HepG2 (cell line): ENCODE measurements at regions not wholly inside any gene's neighbourhood (a gene's known extent, or its start where the extent isn't known, plus 50 kb on each side); places are given as distances from the start of the nearest gene placed in this dataset.

ENCODE experiments used
- ATAC-seq: fragments of 200-7000 bp; cut with Tn5 transposase; 3 replicates; pipeline ENCODE4 v1.9.1; 2020; ENCODE audit warnings: mild to moderate bottlenecking, moderate library complexity
- BruUV-seq: library from RNA; stranded (reverse); fragments of 400-500 nt; replicated peaks from 2 replicates; lab custom pipeline; 2021; lab: Mats Ljungman, UMichigan
- CTCF ChIA-PET: fragments of 300-600 bp; formaldehyde crosslinking; extraction: SDS; loops from one replicate; lab custom pipeline; 2021; ENCODE audit warnings: low total read pairs, inconsistent platforms, low intra/inter-chr PET ratio; lab: Yijun Ruan, JAX
- POLR2A ChIA-PET: fragments of 350-600 bp; sonication (Branson Sonifier 250); formaldehyde crosslinking; loops from one replicate; lab custom pipeline; 2020; ENCODE audit warnings: antibody characterized with exemption, inconsistent platforms; lab: Yijun Ruan, JAX
- DNase-seq: peaks from one replicate; pipeline ENCODE4 v3.0.0-alpha.2; 2015; ENCODE audit warnings: low spot score
- FAIRE-seq: peaks from 3 replicates; lab custom pipeline; 2011; peaks lifted over from hg19 to GRCh38; lab: Jason Lieb, UNC
- H2AFZ ChIP-seq: one replicate; pipeline ENCODE4 v1.6.1; 2011; ENCODE audit warnings: low read length, inconsistent platforms
- H3K27ac ChIP-seq: fragments of 300-600 bp; 3 replicates; pipeline ENCODE4 v1.8.0; 2011; ENCODE audit warnings: mixed run types, mild to moderate bottlenecking, mixed read lengths, low read length, inconsistent platforms; ENCODE audit not compliant: insufficient read depth; ENCODE audit errors: extremely low read length
- H3K27me3 ChIP-seq, 2 experiments: fragments of 200-600 bp in 1 of 2; 2 replicates in 1 of 2; 3 replicates in 1 of 2; pipeline versions ENCODE4 v1.6.0 to v1.8.0; 2011; ENCODE audit warnings: low read length in 2 of 2, mild to moderate bottlenecking in 2 of 2, moderate library complexity in 2 of 2, inconsistent platforms in 1 of 2; ENCODE audit not compliant: insufficient read depth in 2 of 2, control insufficient read depth in 1 of 2
- H3K36me3 ChIP-seq, 2 experiments: fragments of 200-600 bp in 1 of 2; replicated peaks in 1 of 2; 2 replicates in 1 of 2; 3 replicates in 1 of 2; pipeline versions ENCODE4 v1.5.1 to v1.8.0; 2011; ENCODE audit warnings: low read length in 2 of 2, inconsistent platforms in 1 of 2; ENCODE audit not compliant: insufficient read depth in 2 of 2, control insufficient read depth in 1 of 2
- H3K4me1 ChIP-seq: 2 replicates; pipeline ENCODE4 v1.5.1; 2012; ENCODE audit warnings: low read length, inconsistent platforms; ENCODE audit not compliant: insufficient read depth
- H3K4me2 ChIP-seq: 2 replicates; pipeline ENCODE4 v1.6.0; 2011; ENCODE audit warnings: low read depth, low read length, inconsistent platforms
- H3K4me3 ChIP-seq, 3 experiments: fragments of 200-600 bp in 1 of 3; sonication (generic), shearing (Covaris generic) in 1 of 3; replicated peaks in 1 of 3; 2 replicates each; pipeline ENCODE4 v1.5.1; 2011 to 2016; ENCODE audit warnings: low read length in 3 of 3, inconsistent platforms in 2 of 3, low read depth in 2 of 3, mild to moderate bottlenecking in 2 of 3, control low read depth in 1 of 3, mixed read lengths in 1 of 3; ENCODE audit not compliant: insufficient read depth in 1 of 3
- H3K79me2 ChIP-seq: one replicate; pipeline ENCODE4 v1.6.1; 2011; ENCODE audit warnings: low read length, inconsistent platforms; ENCODE audit not compliant: insufficient read depth
- H3K9ac ChIP-seq: 2 replicates; pipeline ENCODE4 v1.6.0; 2011; ENCODE audit warnings: mild to moderate bottlenecking, low read depth, low read length, inconsistent platforms; ENCODE audit not compliant: insufficient read depth
- H3K9me3 ChIP-seq: 2 replicates; pipeline ENCODE4 v1.5.1; 2012; ENCODE audit warnings: mild to moderate bottlenecking, low read length
- H4K20me1 ChIP-seq: 2 replicates; pipeline ENCODE4 v1.6.0; 2011; ENCODE audit warnings: inconsistent platforms, mild to moderate bottlenecking, low read length, moderate library complexity; ENCODE audit not compliant: insufficient read depth
- EP300 ChIP-seq, 3 experiments: sonication (generic) in 1 of 3; formaldehyde crosslinking in 1 of 3; IDR thresholded peaks; 2 replicates each; pipeline versions ENCODE4 v1.5.1 to v1.6.1; 2011 to 2020; ENCODE audit warnings: low read depth in 2 of 3, low read length in 2 of 3, borderline replicate concordance in 1 of 3, improper control_type of control experiment in 1 of 3, mild to moderate bottlenecking in 1 of 3, missing genetic modification reagents in 1 of 3, moderate library complexity in 1 of 3
- HMG20B ChIP-seq: conservative IDR thresholded peaks from 2 replicates; pipeline ENCODE4 v1.6.1; 2016; ENCODE audit warnings: missing genetic modification reagents, missing compliant biosample characterization
- HNRNPUL1 ChIP-seq: fragments of 200-400 bp; formaldehyde crosslinking; IDR thresholded peaks from 2 replicates; pipeline ENCODE4 v1.6.1; 2017; ENCODE audit warnings: low read depth, mild to moderate bottlenecking, low read length, moderate library complexity
- HOXA7 ChIP-seq: sonication (generic); formaldehyde crosslinking; IDR thresholded peaks from 2 replicates; pipeline ENCODE4 v1.8.1; 2022; ENCODE audit warnings: mild to moderate bottlenecking, missing genetic modification reagents, moderate library complexity
- PRDM4 ChIP-seq: sonication (generic); formaldehyde crosslinking; IDR thresholded peaks from 2 replicates; pipeline ENCODE4 v1.9.0; 2021; ENCODE audit warnings: missing genetic modification reagents, borderline replicate concordance
- PTBP1 ChIP-seq: fragments of 200-400 bp; formaldehyde crosslinking; IDR thresholded peaks from 2 replicates; pipeline ENCODE4 v1.6.1; 2018; ENCODE audit warnings: low read length, low read depth; ENCODE audit not compliant: poor library complexity, severe bottlenecking
- RERE ChIP-seq: IDR thresholded peaks from 2 replicates; pipeline ENCODE4 v1.6.1; 2016; ENCODE audit warnings: low read depth, missing genetic modification reagents, missing compliant biosample characterization
- ZNF614 ChIP-seq: IDR thresholded peaks from 2 replicates; pipeline ENCODE4 v1.6.1; 2018; ENCODE audit warnings: missing biosample characterization, missing genetic modification reagents, inconsistent platforms, borderline replicate concordance
- ZNF7 ChIP-seq: IDR thresholded peaks from 2 replicates; pipeline ENCODE4 v1.6.1; 2016; ENCODE audit warnings: missing biosample characterization, missing genetic modification reagents
- ZNF75D ChIP-seq: sonication (generic); formaldehyde crosslinking; IDR thresholded peaks from 2 replicates; pipeline ENCODE4 v1.8.1; 2023; ENCODE audit warnings: missing genetic modification reagents, mild to moderate bottlenecking, borderline replicate concordance
- WGBS: methylation state at CpG from one replicate; pipeline ENCODE4 v1.1.6; 2017; ENCODE audit warnings: low lambda C conversion rate; 5-methylcytosine and 5-hydroxymethylcytosine counted together
- in situ Hi-C: cut with HindIII; loops from 2 replicates; pipeline ENCODE4 v1.10.0; 2017; ENCODE audit warnings: low pct_unique_long_range_greater_than_20kb; ENCODE audit not compliant: extremely low pct_ligation_motif_present
- intact Hi-C: fragments of 100-400 bp; cut with micrococcal nuclease; formaldehyde crosslinking; loops from one replicate; pipeline ENCODE4 v1.10.0; 2022; ENCODE audit not compliant: unreplicated experiment

- Histone ChIP-seq H4K20me1 (no peaks in the 10 kb centered on the region), H3K9me3 (no peaks in the 10 kb centered on the region), H3K36me3 (no peaks in the 10 kb centered on the region), H3K4me1 (no peaks in the 10 kb centered on the region), H3K27ac (no peak overlapping the region), H2AFZ (no peak overlapping the region), H3K4me2 (no peak overlapping the region), H3K4me3 (no peak overlapping the region), H3K79me2 (no peaks in the 10 kb centered on the region), H3K27me3 (no peaks in the 10 kb centered on the region), H3K9ac (no peak overlapping the region)
- FAIRE-seq (no peak), DNase-seq (no peak), ATAC-seq (no peak)
- intact Hi-C loops = loop anchor here (10.0 kb wide), 1 partner anchor 142 kb away; no protein-coding TSS in a partner anchor
- TF ChIP-seq PTBP1 = no peak
- ChIA-PET CTCF (no interaction called here), POLR2A (no interaction called here)
- under 1% methylated on average over 3 of the region's 3 CpGs for WGBS
- in situ Hi-C loops = no loop called here
- BruUV-seq = no TSS peak
Measured at GRCh38 chr12:19896534-19896933, 457.2 kb downstream of the AEBP2 start.

DNA sequence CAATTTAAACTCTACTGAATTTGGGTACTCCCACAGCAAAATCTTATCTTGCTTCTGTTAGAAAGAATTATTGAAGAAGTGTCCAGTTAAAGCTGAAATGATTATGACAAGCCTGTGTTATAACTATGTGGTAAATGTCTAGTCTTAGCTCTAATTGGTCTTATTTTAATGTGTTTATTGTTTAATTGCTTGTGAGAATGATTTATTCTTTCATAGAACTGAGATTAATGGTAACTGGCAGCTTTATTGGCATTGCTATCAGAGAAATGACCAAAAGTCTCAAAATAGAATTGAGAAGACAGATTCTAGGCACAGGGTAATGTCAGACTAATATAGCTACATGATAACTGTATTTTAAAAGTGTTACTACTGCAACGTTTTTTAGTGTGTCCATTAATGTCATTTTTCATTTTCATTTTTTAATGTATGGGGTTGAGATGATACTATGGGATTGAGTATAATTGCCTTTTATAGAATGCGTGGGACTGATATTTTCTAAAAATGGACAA lies 458.7 kb downstream of the AEBP2 start:
- H2AFZ ChIP-seq = no peak overlapping the region
- FAIRE-seq (no peak), DNase-seq (no peak), ATAC-seq (no peak)
- H3K27ac ChIP-seq = no peak overlapping the region
- intact Hi-C loops (loop anchor here (10.0 kb wide), 1 partner anchor 143 kb away; no protein-coding TSS in a partner anchor), in situ Hi-C loops (no loop called here)
- H3K9ac ChIP-seq = no peak overlapping the region
- BruUV-seq = no TSS peak
- H3K4me1 ChIP-seq = no peaks in the 10 kb centered on the region
- H3K4me3 ChIP-seq = no peak overlapping the region
- no peaks in the 10 kb centered on the region for H3K36me3 ChIP-seq
- no peaks in the 10 kb centered on the region for H3K9me3 ChIP-seq
- no peaks in the 10 kb centered on the region for H4K20me1 ChIP-seq
- WGBS = 21% methylated on average over 2 of the region's 2 CpGs
- CTCF ChIA-PET = no interaction called here
- H3K79me2 ChIP-seq = no peaks in the 10 kb centered on the region
- no peak overlapping the region for H3K4me2 ChIP-seq
- no peaks in the 10 kb centered on the region for H3K27me3 ChIP-seq
- POLR2A ChIA-PET = no interaction called here
- TF ChIP-seq ZNF75D (CRISPR knock-in tag) (no peak), ZNF614 (CRISPR knock-in tag) (no peak), HNRNPUL1 (no peak), ZNF7 (CRISPR knock-in tag) (no peak), PRDM4 (CRISPR knock-in tag) (no peak), HMG20B (CRISPR knock-in tag) (no peak), HOXA7 (no peak), RERE (CRISPR knock-in tag) (no peak), EP300 (IDR thresholded peaks at IDR 0.05; ENCODE audit: low read depth in 2 of 2, low read length in 2 of 2) (no peak), EP300 (CRISPR knock-in tag; IDR thresholded peaks at IDR 0.05; ENCODE audit: borderline replicate concordance) (no peak)
